T-helper 1 cell treated with Interleukin-12 subunit alpha and Interleukin-12 subunit beta and Interleukin-4 antibody, amounts not matched to agents 30 μg/mL and 1 μg/mL, for 36 hours (primary cell): ENCODE measurements at regions not wholly inside any gene's neighbourhood (a gene's known extent, or its start where the extent isn't known, plus 50 kb on each side); places are given as distances from the start of the nearest gene placed in this dataset.

Experiments
- H3K27ac Mint-ChIP-seq: one replicate; pipeline ENCODE4 v1.8.0; 2021; ENCODE audit warnings: mild to moderate bottlenecking, mixed read lengths
- H3K27me3 Mint-ChIP-seq: one replicate; pipeline ENCODE4 v1.8.0; 2021; ENCODE audit warnings: low read depth, mixed read lengths
- H3K36me3 Mint-ChIP-seq: one replicate; pipeline ENCODE4 v1.8.0; 2021; ENCODE audit warnings: low read depth, mixed read lengths
- H3K4me1 Mint-ChIP-seq: one replicate; pipeline ENCODE4 v1.8.0; 2021; ENCODE audit warnings: low read depth, mixed read lengths
- H3K4me3 Mint-ChIP-seq: one replicate; pipeline ENCODE4 v1.8.0; 2021; ENCODE audit warnings: mild to moderate bottlenecking, moderate library complexity, mixed read lengths
- H3K9me3 Mint-ChIP-seq: one replicate; pipeline ENCODE4 v1.8.0; 2021; ENCODE audit warnings: mixed read lengths

DNA sequence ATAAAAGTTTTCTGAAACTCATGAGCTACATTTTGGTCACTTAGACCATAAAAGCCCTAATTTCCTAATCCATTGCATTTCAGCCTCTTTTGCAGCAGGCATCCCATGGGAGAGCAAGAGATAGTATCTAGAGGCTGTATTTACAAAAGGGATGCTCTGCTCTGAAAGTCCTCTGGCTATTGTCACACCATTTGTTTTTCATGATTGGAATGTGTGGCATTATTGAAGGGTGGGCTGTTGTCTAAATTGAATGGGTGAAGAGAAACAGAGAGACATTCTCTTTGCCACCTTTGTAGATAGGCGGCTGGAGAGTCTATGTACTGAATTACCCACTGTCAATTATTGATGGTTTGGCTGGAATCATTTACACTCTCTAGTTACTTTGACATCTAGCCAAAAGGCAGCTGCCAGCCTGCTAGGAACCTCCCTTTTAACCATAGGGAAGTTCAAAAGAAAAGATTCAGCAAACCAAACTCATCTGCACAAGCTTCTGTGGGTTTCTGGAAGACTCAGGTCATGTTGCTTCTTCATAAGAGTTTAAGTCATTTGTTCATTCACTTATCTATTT is 89.8 kb upstream of the RARB start:
- H3K9me3 Mint-ChIP-seq: peaks cover 4% of the 10 kb centered on the region
- no peak overlapping the region for H3K27ac Mint-ChIP-seq
- no peak overlapping the region for H3K4me3 Mint-ChIP-seq
- no peaks in the 10 kb centered on the region for H3K27me3 Mint-ChIP-seq
- no peaks in the 10 kb centered on the region for H3K4me1 Mint-ChIP-seq
- H3K36me3 Mint-ChIP-seq: no peaks in the 10 kb centered on the region

DNA sequence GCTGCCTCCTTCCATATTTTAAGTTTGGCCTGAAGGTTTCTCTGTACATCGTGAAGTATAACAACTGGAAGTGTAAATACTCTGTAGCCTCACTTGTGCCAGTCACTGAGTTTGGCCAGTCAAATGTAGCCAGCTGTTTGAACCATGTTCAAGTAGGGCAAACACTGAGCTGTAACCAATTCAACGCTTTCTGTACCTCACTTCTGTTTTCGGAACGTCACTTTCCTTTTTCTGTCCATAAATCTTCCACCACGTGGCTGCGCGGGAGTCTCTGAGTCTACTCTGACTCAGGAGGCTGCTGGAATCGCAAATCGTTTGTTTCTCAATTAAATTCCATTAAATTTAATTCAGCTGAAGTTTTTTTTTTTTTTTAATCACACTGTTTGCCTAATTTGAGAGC is 88.8 kb upstream of the RARB start:
- no peak overlapping the region for H3K4me3 Mint-ChIP-seq
- no peaks in the 10 kb centered on the region for H3K36me3 Mint-ChIP-seq
- no peaks in the 10 kb centered on the region for H3K27me3 Mint-ChIP-seq
- peaks cover 4% of the 10 kb centered on the region for H3K9me3 Mint-ChIP-seq
- H3K4me1 Mint-ChIP-seq: no peaks in the 10 kb centered on the region
- H3K27ac Mint-ChIP-seq: no peak overlapping the region

GRCh38 chr3:25344670-25345069 is 83.4 kb upstream of the RARB start:
- no peak overlapping the region for H3K4me3 Mint-ChIP-seq
- H3K4me1 Mint-ChIP-seq: no peaks in the 10 kb centered on the region
- no peak overlapping the region for H3K27ac Mint-ChIP-seq
- no peaks in the 10 kb centered on the region for H3K36me3 Mint-ChIP-seq
- H3K27me3 Mint-ChIP-seq: no peaks in the 10 kb centered on the region
- H3K9me3 Mint-ChIP-seq: no peaks in the 10 kb centered on the region

GRCh38 chr3:25349095-25349494 is 79.0 kb upstream of the RARB start:
- H3K4me3 Mint-ChIP-seq: no peak overlapping the region
- H3K9me3 Mint-ChIP-seq: no peaks in the 10 kb centered on the region
- no peak overlapping the region for H3K27ac Mint-ChIP-seq
- no peaks in the 10 kb centered on the region for H3K27me3 Mint-ChIP-seq
- H3K36me3 Mint-ChIP-seq: no peaks in the 10 kb centered on the region
- no peaks in the 10 kb centered on the region for H3K4me1 Mint-ChIP-seq

DNA sequence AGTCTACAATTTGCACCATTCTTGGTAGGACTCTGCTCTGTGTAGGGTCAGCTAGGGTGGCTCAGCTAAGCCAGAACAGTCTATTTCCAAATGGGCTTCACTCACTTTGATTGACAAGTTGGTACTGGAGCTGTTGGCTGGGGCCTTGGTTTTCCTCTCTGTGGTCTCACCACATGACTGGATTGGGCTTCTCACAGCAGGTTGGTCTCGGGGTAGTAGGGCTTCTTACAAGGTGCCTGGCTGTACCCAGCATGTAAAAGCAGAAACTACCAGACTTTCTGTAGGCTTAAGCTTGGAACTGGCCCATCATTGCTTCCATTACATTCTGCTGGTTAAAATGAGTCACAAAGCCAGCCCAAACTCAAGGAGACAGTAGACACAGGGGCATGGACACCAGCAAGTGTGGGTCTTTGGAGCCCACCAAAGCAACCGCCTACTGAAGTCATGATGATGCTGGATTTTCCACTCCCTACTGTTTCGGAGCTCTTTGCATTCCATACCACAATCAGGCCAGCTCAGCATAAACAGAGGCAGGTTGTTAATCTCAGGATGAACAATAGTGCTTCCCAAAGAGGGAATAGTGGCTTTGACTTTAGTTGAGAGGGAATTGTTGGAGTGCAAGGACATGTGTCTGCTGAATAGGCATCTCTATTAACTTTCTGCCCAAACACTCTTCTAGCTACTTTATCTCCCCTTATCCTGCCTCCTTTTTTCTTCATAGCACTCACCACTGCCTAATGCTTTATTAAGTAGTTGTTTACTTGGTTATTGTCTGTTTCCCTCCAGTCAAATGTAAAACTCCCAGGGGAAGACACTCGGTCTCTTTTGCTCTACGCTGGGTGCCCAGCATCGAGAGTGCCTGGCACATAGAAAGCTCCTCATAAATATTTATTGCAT is 78.0 kb upstream of the RARB start:
- Mint-ChIP-seq H3K9me3 (no peaks in the 10 kb centered on the region), H3K4me1 (no peaks in the 10 kb centered on the region), H3K27ac (no peak overlapping the region), H3K27me3 (no peaks in the 10 kb centered on the region), H3K4me3 (no peak overlapping the region), H3K36me3 (no peaks in the 10 kb centered on the region)

DNA sequence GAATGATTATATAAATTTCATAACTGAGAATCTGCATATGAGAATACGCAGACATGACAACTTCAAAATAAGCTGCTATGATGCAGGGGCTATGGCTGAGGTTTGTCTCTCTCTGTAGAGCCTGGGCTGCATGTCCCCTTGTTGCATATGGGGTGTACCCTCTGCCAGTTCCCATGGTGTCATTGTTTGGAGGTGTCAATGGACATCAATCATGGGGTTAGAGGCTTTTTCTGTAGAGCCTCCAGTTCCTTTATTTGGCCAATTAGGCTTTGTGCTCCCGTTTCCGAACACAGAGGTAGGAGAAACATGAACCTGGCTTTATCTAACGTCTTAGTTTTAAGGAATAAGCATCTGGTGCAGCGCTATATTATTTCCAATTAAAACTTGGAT is 77.3 kb upstream of the RARB start:
- Mint-ChIP-seq H3K9me3 (no peaks in the 10 kb centered on the region), H3K4me3 (no peak overlapping the region), H3K27me3 (no peaks in the 10 kb centered on the region), H3K27ac (no peak overlapping the region), H3K36me3 (no peaks in the 10 kb centered on the region), H3K4me1 (no peaks in the 10 kb centered on the region)

DNA sequence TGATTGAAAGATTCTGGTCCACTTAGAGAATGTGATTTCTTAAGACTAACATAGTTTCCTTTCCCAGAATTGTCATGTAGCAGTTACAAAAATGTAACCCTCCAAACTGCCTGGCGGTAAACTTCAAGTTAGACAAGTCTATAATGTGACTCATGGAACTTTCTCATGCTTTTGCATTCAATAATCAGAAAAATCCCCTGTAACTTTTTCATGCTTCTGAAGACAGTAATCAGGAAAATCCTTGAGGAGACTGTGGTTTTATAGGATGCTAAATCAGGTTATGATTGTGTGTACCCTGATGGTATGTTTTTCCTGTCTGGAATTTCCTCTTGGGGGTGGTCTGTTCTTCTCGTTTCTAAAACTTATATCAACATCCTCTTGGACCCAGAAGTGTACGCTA is 74.0 kb upstream of the RARB start:
- Mint-ChIP-seq H3K27me3 (no peaks in the 10 kb centered on the region), H3K9me3 (no peaks in the 10 kb centered on the region), H3K27ac (no peak overlapping the region), H3K36me3 (no peaks in the 10 kb centered on the region), H3K4me3 (no peak overlapping the region), H3K4me1 (no peaks in the 10 kb centered on the region)

DNA sequence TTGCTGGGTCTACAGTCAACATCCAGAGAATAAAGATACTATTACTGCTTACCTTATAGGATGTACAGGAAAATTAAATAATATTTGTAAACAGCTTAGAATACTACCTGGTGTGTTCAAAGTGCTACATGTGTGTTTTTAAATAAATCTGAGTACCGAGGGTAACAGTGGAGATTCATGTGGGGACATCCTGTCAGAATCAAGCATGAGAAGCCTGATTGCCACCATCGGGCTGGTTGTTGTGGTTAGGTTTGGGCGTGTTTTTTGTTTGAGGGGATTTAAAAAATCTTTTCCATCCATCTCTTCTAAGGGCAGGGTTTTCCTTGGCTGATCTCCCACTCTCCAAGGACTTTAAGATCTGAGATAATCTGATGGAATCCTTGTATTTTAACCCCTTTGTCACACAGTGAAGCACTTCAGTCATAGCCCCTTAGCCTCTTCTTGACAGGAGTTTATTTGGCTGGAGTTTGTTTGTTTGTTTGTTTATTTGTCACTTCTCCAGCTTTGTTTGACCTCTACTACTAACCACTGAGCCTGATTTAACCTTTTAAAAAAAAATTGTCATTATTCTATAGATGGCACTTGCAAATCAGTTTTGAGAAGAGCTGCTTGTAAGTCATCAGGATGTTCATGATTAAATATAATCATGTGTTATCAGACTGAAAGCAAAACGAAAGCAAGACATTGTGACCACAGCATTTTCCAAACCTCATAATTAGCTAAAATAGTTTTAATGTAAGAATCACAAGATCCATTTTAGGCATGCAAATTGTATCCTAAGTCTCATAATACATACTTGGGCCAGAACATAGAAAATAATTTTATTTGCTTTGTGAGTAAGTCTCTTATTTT is 72.8 kb upstream of the RARB start:
- Mint-ChIP-seq H3K4me3 (no peak overlapping the region), H3K27ac (no peak overlapping the region), H3K36me3 (no peaks in the 10 kb centered on the region), H3K9me3 (no peaks in the 10 kb centered on the region), H3K4me1 (no peaks in the 10 kb centered on the region), H3K27me3 (no peaks in the 10 kb centered on the region)

DNA sequence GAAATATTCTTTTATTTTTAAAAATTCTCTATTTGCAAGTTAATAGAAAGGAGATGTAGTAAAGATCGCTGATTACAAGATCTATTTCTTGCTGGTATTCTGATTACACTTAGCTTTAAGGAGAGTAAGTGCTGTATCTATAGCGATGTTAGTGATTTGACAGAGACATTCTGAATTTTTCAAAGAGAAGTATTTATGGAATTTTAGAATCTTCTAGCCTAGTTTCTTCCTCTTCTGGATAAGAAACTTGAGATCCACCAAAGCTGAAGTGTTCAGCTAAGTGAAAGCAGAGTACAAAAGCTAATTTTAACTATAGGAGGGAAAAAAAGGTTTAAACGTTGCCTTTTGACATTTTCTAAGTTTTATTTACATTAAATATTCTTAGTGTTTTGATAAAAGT is 72.1 kb upstream of the RARB start:
- Mint-ChIP-seq H3K27me3 (no peaks in the 10 kb centered on the region), H3K27ac (no peak overlapping the region), H3K4me1 (no peaks in the 10 kb centered on the region), H3K4me3 (no peak overlapping the region), H3K9me3 (no peaks in the 10 kb centered on the region), H3K36me3 (no peaks in the 10 kb centered on the region)

- H3K36me3 Mint-ChIP-seq: no peaks in the 10 kb centered on the region
- H3K4me1 Mint-ChIP-seq: no peaks in the 10 kb centered on the region
- no peak overlapping the region for H3K27ac Mint-ChIP-seq
- H3K27me3 Mint-ChIP-seq: no peaks in the 10 kb centered on the region
- H3K4me3 Mint-ChIP-seq: no peak overlapping the region
- peaks cover 7% of the 10 kb centered on the region for H3K9me3 Mint-ChIP-seq
Measured at GRCh38 chr3:25362118-25362517, 65.9 kb upstream of the RARB start.

DNA sequence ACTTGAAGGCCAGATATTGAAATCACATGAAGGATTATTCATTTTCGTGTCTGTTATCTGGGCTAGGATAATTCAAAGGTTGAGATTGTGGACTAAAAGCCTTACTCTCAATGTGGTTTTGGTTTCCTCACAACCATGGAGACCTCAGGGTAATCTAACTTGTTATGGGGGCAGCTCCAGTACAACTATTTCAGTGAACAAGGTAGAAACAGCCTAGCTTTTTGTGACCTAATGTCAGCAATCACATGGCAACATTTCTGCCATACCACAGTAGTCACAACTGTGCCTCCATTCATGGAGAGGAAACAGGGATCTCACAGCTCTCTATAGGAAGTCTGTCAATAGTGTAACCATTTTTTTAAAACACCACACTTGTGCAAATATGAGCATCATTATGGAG is 62.4 kb upstream of the RARB start:
- H3K9me3 Mint-ChIP-seq: peaks cover 7% of the 10 kb centered on the region
- no peak overlapping the region for H3K4me3 Mint-ChIP-seq
- H3K36me3 Mint-ChIP-seq: no peaks in the 10 kb centered on the region
- H3K27me3 Mint-ChIP-seq: no peaks in the 10 kb centered on the region
- no peak overlapping the region for H3K27ac Mint-ChIP-seq
- no peaks in the 10 kb centered on the region for H3K4me1 Mint-ChIP-seq

GRCh38 chr3:25367025-25367424 is 61.0 kb upstream of the RARB start:
- Mint-ChIP-seq H3K4me1 (no peaks in the 10 kb centered on the region), H3K27ac (no peak overlapping the region), H3K36me3 (no peaks in the 10 kb centered on the region), H3K9me3 (peaks cover 7% of the 10 kb centered on the region), H3K27me3 (no peaks in the 10 kb centered on the region), H3K4me3 (no peak overlapping the region)

DNA sequence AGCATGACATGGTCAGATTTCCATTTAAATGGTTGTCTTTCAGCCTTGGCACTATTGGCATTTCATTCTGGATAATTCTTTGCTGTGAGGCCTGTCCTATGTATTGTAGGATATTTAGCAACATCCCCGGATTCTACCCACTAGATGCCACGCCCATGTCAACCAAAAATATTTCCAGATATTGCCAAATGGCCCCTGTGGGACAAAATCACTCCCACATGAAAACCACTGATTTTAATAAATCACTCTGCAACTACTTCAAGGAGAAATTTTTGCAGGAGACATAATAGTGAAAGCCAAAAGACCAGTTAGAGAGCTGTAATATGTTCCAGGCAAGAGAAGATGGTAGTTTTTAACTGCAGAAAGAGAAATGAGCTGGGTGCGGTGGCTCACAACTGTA is 55.9 kb upstream of the RARB start:
- no peaks in the 10 kb centered on the region for H3K27me3 Mint-ChIP-seq
- H3K4me1 Mint-ChIP-seq: no peaks in the 10 kb centered on the region
- no peak overlapping the region for H3K27ac Mint-ChIP-seq
- H3K36me3 Mint-ChIP-seq: no peaks in the 10 kb centered on the region
- H3K9me3 Mint-ChIP-seq: peaks cover 4% of the 10 kb centered on the region
- H3K4me3 Mint-ChIP-seq: no peak overlapping the region

- Mint-ChIP-seq H3K27me3 (no peaks in the 10 kb centered on the region), H3K36me3 (no peaks in the 10 kb centered on the region), H3K4me3 (no peak overlapping the region), H3K4me1 (no peaks in the 10 kb centered on the region), H3K27ac (no peak overlapping the region), H3K9me3 (peaks cover 4% of the 10 kb centered on the region)
Measured at GRCh38 chr3:25376340-25376739, 51.7 kb upstream of the RARB start.

DNA sequence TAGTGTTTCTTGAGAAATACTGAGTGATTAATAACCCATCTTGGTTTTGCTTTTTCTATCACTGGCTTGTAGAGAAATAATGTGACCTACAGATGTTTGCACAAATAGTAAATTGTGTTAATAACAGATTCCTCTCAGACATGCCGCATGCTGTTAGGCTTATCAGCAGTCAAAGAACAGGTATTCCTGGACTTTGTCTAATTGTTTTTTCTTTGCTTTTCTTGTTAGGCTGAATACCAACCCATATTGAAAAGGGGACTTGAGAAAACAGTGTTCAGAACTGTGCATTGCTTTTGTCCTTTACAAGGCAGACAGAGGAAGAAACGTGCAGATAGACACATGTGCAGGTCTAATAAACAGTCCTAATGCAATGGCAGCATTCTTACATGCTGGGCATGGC is 51.0 kb upstream of the RARB start:
- Mint-ChIP-seq H3K27ac (no peak overlapping the region), H3K36me3 (no peaks in the 10 kb centered on the region), H3K4me3 (no peak overlapping the region), H3K4me1 (no peaks in the 10 kb centered on the region), H3K27me3 (no peaks in the 10 kb centered on the region), H3K9me3 (peaks cover 4% of the 10 kb centered on the region)
